Osteocyte (in vitro differentiated cells): ENCODE measurements at regions not wholly inside any gene's neighbourhood (a gene's known extent, or its start where the extent isn't known, plus 50 kb on each side); places are given as distances from the start of the nearest gene placed in this dataset.
A peak's percentile ranks its signal among the peaks of the same experiment; 100 is the strongest.

Experiments used
- DNase-seq: peaks from one replicate; pipeline ENCODE4 v3.0.0; 2021; ENCODE audit warnings: mixed read lengths; ENCODE audit not compliant: unreplicated experiment; ENCODE audit errors: extremely low spot score
- H3K27ac Mint-ChIP-seq: one replicate; pipeline ENCODE4 v1.8.0; 2021; ENCODE audit warnings: mild to moderate bottlenecking, mixed read lengths; ENCODE audit not compliant: unreplicated experiment
- H3K27me3 Mint-ChIP-seq: one replicate; pipeline ENCODE4 v1.8.0; 2021; ENCODE audit warnings: mixed read lengths; ENCODE audit not compliant: unreplicated experiment
- H3K36me3 Mint-ChIP-seq: one replicate; pipeline ENCODE4 v1.8.0; 2021; ENCODE audit warnings: mixed read lengths; ENCODE audit not compliant: unreplicated experiment
- H3K4me1 Mint-ChIP-seq: one replicate; pipeline ENCODE4 v1.8.0; 2021; ENCODE audit warnings: mixed read lengths; ENCODE audit not compliant: unreplicated experiment
- H3K4me3 Mint-ChIP-seq: one replicate; pipeline ENCODE4 v1.8.0; 2021; ENCODE audit warnings: mild to moderate bottlenecking, moderate library complexity, mixed read lengths; ENCODE audit not compliant: unreplicated experiment
- H3K9me3 Mint-ChIP-seq: one replicate; pipeline ENCODE4 v1.8.0; 2021; ENCODE audit warnings: mixed read lengths; ENCODE audit not compliant: unreplicated experiment
- CTCF ChIP-seq: fragments of 200-600 bp; sonication (generic); IDR thresholded peaks from 2 replicates; pipeline ENCODE4 v1.5.0; 2021; ENCODE audit warnings: antibody characterized with exemption, mild to moderate bottlenecking, moderate library complexity

DNA sequence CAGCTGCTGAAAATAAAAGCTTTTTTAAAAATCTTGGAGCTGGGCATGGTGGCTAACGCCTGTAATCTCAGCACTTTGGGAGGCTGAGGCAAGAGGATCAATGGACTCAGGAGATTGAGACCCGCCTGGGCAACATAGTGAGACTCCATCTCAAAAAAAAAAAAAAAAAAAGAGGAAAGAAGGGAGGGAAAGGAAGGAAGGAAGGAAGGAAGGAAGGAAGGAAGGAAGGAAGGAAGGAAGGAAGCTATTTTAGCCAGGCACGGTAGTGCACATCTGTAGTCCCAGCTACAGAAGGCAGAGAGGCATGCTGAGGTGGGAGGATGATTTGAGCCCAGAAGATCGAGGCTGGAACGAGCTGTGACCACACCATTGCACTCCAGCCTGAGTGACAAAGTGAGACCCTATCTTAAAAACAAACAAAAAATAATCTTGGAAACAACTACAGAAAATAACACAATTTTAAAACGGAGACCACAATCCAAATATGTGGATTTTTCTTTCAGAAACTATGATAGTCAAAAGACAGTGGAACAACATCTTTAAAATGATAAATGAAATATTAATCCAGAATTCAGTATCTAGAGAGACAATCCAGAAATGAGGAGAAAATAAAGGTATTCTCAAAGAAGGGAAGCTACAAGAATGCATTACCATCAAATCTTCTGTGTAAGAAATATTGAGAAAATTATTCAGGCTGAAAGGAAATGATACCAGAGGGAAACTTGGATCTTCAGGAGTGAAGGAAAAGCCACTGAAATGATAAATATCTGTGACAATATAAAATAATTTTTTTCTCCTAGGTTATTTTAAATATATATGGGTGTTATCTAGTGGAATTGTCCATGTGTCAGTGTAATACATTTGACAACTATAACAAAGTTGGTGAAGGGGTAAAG lies 182.0 kb downstream of the GPX5 start:
- Mint-ChIP-seq H3K27me3 (peaks cover 19% of the 10 kb centered on the region), H3K9me3 (peaks cover 25% of the 10 kb centered on the region), H3K36me3 (no peaks in the 10 kb centered on the region), H3K4me3 (no peak overlapping the region), H3K4me1 (peaks cover 12% of the 10 kb centered on the region), H3K27ac (no peak overlapping the region)
- no peak for TF ChIP-seq CTCF
- no peak for DNase-seq

DNA sequence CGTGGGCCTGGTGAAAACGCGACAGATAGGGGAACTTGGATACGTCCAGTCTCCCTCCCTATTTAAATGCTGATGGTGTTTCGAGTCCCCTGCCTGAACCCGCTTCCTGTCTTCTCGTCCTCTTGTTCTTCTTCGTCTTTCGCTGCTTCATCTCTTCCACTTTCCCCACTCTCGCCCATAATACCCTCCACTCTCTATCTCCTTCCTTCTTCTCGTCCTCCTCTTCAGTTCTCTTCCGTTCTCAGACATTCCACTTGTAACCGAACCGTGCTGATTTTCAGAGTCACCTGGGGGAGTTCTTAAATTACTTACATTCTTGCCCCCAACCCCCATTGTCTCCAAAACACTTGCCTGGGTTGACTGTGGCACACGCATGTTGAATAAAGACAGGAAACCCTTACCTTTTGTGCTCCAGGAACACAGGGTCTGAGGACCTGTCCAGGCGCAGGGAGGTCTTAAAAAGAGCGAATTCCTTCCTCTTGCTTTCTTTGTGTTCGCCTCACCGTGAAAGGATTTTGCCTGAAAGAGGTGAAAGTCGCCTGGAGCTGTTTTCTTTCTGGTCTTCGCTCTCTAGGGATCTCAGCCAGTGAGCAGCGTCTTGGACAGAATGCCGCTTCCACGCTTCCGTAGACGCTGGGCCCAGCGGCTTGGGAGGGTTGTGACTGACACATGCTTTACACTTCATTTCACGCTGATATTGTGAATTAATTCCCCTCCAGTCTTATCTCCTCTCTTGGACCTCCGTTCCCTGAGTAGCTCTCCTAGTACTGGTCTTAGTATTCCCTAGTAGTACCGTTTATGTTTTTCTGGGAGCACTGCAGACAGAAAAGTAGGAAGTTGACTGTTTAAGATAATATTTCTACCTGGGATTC lies 184.0 kb downstream of the GPX5 start:
- no peak for DNase-seq
- H3K4me1 Mint-ChIP-seq: peaks cover 12% of the 10 kb centered on the region
- H3K36me3 Mint-ChIP-seq: no peaks in the 10 kb centered on the region
- peaks cover 19% of the 10 kb centered on the region for H3K27me3 Mint-ChIP-seq
- peaks cover 25% of the 10 kb centered on the region for H3K9me3 Mint-ChIP-seq
- peak overlapping the region; percentile 68 for H3K4me3 Mint-ChIP-seq
- TF ChIP-seq CTCF: no peak
- no peak overlapping the region for H3K27ac Mint-ChIP-seq

DNA sequence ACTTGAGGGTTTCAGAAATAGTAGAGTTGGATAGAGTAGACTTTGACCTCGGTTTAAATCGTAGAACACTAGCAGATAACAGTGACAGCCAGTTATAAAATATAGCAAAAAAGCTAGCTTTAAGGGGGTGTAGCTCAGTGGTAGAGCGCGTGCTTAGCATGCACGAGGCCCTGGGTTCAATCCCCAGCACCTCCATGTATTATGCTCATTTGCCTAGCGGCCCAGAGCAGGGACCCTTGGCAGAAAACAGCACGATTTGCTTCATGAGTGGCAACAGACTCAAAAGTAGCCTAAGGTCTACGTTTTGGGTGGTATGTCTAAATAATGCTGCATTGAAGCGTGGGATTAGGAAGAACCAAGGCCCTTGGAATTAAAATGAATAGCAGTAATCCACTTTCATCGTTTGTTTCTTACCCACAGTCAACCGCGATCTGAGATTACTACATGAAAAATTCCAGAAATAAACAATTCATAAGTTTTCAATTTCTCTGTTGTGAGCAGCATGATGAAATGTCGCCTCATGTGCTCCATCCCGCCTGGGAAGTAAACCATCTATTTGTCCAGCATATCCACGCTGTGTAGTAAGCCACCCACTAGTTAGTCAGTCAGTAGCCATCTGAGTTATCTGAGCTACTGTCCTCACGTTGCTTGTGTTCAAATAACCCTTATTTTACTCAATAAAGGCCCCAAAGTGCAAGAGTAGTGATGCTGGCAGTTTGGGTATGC lies 184.9 kb downstream of the GPX5 start:
- Mint-ChIP-seq H3K4me1 (peaks cover 12% of the 10 kb centered on the region), H3K4me3 (no peak overlapping the region), H3K27ac (no peak overlapping the region), H3K9me3 (peaks cover 25% of the 10 kb centered on the region), H3K27me3 (peaks cover 23% of the 10 kb centered on the region), H3K36me3 (no peaks in the 10 kb centered on the region)
- TF ChIP-seq CTCF: no peak
- DNase-seq: no peak

DNA sequence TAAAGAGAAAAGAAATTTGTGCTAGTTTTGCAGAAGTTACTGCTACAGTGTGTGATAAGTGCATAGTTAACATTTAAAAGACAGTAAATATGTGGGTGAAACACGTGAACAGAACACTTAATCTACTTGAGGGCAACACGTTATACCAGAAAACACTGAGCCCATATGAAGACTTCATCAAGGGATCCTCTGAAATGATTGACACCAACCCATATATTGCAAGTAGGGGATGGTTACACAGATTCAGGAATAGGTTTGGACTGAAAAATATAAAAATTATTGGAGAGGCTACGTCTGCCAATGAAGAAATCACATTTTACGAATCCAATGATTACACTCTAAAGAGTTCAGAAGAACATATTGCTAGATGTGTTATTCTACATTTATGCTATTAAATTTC lies 185.6 kb downstream of the GPX5 start:
- Mint-ChIP-seq H3K36me3 (no peaks in the 10 kb centered on the region), H3K27me3 (peaks cover 25% of the 10 kb centered on the region), H3K4me3 (no peak overlapping the region), H3K4me1 (peaks cover 12% of the 10 kb centered on the region), H3K27ac (no peak overlapping the region), H3K9me3 (peaks cover 25% of the 10 kb centered on the region)
- DNase-seq: no peak
- no peak for TF ChIP-seq CTCF
